ENCODE measurements at regions not wholly inside any gene's neighbourhood (a gene's known extent, or its start where the extent isn't known, plus 50 kb on each side); places are given as distances from the start of the nearest gene placed in this dataset.

DNA sequence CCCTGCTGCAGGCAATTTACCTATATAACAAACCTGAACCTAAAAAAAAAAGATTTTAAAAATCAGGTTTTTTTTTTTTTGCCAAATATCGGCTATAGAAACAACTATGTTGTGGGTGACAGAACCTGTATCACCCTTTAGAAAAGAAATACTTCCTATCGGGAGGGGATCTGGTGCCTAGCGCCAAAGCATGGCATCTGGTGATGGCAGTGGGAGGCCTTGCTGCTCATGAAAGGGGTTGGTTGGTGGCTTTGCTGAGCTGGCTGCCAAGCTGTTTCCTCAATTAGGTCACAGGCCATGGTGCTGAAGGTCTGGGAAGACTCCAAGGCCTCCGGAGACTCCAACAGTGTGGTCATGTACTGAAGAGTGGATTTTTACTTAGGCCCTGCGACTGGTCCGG lies 328.5 kb downstream of the KLF5 start:
- TF ChIP-seq, protein P1, sequence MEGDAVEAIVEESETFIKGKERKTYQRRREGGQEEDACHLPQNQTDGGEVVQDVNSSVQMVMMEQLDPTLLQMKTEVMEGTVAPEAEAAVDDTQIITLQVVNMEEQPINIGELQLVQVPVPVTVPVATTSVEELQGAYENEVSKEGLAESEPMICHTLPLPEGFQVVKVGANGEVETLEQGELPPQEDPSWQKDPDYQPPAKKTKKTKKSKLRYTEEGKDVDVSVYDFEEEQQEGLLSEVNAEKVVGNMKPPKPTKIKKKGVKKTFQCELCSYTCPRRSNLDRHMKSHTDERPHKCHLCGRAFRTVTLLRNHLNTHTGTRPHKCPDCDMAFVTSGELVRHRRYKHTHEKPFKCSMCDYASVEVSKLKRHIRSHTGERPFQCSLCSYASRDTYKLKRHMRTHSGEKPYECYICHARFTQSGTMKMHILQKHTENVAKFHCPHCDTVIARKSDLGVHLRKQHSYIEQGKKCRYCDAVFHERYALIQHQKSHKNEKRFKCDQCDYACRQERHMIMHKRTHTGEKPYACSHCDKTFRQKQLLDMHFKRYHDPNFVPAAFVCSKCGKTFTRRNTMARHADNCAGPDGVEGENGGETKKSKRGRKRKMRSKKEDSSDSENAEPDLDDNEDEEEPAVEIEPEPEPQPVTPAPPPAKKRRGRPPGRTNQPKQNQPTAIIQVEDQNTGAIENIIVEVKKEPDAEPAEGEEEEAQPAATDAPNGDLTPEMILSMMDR (IDR thresholded peaks at IDR 0.05): no peak
- intact Hi-C loops (cut with DNase I): no loop called here
- DNase-seq (ENCODE audit: low spot score in 2 of 2): no peak

DNA sequence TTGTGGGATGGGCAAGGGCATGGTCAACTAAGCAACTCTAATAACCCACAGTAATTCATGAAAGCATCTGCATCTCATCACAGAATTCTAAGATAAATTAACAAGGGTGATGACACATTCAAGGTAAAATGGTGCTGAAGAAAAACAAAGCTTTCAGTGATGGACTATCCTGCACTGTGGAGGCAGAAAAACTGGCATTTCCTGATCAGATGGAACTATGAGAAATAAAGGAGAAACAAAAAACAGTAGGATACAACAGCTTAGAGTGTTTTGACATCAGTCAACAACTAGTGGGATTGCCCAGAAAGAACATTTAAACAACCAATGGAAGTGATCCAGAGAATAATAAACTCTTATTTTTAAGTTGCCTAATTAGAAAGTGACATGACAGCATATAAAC lies 327.0 kb downstream of the KLF5 start:
- H3K4me1 ChIP-seq: no peaks in the 10 kb centered on the region
- H3K27ac ChIP-seq: no peak overlapping the region
- TF ChIP-seq, protein P1 (IDR thresholded peaks at IDR 0.05): no peak
- no peaks in the 10 kb centered on the region for H3K27me3 ChIP-seq
- H3K9me3 ChIP-seq: no peaks in the 10 kb centered on the region
- intact Hi-C loops (cut with DNase I): no loop called here
- H3K4me3 ChIP-seq: no peak overlapping the region
- H3K36me3 ChIP-seq: no peaks in the 10 kb centered on the region
- no peak for DNase-seq (ENCODE audit: low spot score in 2 of 2)

More for the DNA sequence above, 328.5 kb downstream of the KLF5 start:
- Histone ChIP-seq H3K9me3 (no peaks in the 10 kb centered on the region), H3K27me3 (no peaks in the 10 kb centered on the region), H3K4me3 (no peak overlapping the region), H3K27ac (no peak overlapping the region), H3K36me3 (no peaks in the 10 kb centered on the region), H3K4me1 (no peaks in the 10 kb centered on the region)

DNA sequence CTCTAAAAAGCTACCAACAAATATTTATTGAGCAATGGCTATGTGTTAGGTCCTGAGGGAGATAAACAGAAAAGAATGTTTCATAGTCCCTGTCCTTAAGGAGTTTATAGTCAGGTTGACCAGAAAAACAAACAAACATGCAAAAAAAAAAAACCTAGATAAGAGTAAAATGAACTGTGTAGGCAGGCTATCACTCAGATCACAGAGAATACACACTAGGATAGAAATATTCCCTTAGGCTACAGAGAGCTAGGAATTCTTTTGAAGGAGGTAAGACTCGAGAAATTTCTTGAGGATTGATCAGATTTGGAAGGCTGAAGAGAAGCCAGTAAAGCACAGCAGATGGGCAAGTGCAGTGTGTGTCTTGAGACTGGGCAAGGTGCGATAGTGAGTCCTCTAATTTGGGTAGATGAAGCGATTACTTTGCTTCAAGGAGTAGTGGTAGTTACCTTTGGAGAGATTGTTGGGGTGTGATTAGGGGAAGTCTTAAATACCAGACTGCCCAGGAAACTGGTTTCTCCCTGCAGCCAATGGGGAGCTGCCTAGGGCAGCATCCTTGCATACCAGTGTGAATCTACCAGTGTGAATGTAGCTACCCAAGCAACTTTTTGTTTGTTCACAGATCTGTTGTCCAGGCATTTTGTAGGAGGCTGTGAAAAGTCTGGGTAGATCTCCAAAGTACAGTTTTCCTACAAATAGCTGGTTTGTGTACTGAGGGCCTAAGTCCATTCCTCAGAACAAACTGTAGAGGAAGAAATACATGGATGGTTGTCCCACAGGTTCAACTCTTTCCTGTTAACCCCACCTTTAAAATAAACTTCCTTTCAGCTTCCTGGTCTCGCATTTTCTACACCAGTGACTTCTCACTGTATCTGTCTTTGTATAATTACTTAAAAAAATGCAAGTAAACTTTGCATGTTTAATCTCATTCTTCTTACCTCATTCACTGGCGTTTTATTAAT lies 314.1 kb downstream of the KLF5 start:
- intact Hi-C loops (cut with DNase I): no loop called here
- Histone ChIP-seq H3K4me1 (no peaks in the 10 kb centered on the region), H3K27me3 (no peaks in the 10 kb centered on the region), H3K27ac (no peak overlapping the region), H3K9me3 (no peaks in the 10 kb centered on the region), H3K36me3 (no peaks in the 10 kb centered on the region), H3K4me3 (no peak overlapping the region)
- TF ChIP-seq, protein P1 (IDR thresholded peaks at IDR 0.05): no peak
- no peak for DNase-seq (ENCODE audit: low spot score in 2 of 2)

DNA sequence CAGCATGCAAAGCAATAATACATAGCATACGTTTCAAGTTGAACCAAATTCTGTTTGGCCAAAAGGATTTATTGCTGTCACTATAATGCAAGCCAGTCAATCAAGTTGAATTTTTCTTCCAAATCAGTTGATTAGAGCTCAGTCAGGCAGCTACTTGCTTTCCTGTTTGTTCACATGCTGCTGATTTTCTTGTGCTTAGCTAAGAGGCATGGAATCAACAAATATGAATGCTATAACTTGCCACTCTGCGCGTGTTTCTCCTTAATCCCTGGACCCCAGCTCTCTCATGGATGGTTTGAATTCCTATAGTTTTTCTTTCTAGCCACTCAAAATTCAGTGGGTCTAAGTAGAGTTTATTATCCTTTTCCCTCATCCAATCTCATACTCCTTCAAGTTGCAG lies 311.3 kb downstream of the KLF5 start:
- intact Hi-C loops (cut with DNase I): no loop called here
- TF ChIP-seq, protein P1 (IDR thresholded peaks at IDR 0.05): no peak
- no peaks in the 10 kb centered on the region for H3K4me1 ChIP-seq
- H3K9me3 ChIP-seq: no peaks in the 10 kb centered on the region
- no peak overlapping the region for H3K4me3 ChIP-seq
- no peaks in the 10 kb centered on the region for H3K27me3 ChIP-seq
- H3K27ac ChIP-seq: no peak overlapping the region
- no peaks in the 10 kb centered on the region for H3K36me3 ChIP-seq
- no peak for DNase-seq (ENCODE audit: low spot score in 2 of 2)

DNA sequence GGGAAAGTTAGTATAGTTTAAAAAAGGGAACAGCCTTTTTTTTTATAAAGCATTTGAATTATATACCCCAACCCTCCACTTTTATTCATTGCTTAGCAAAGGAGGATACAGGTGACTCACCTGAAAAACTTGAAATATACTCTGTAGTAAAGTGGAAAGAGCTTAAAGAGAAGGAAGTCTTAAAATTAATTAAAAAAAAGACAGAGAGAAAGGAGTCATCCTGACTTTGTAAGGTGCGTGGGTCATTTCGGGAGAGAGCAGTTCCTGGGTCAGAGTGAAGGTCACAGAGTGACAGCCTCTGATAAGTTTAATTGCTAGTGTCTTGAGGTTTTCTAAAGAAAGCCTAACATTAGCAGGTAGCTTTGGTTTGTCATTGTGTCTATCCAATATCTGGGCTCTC lies 310.3 kb downstream of the KLF5 start:
- TF ChIP-seq, protein P1 (IDR thresholded peaks at IDR 0.05): no peak
- no peaks in the 10 kb centered on the region for H3K27me3 ChIP-seq
- DNase-seq (ENCODE audit: low spot score in 2 of 2): no peak
- no peak overlapping the region for H3K27ac ChIP-seq
- H3K4me1 ChIP-seq: no peaks in the 10 kb centered on the region
- no peak overlapping the region for H3K4me3 ChIP-seq
- intact Hi-C loops (cut with DNase I): no loop called here
- no peaks in the 10 kb centered on the region for H3K36me3 ChIP-seq
- no peaks in the 10 kb centered on the region for H3K9me3 ChIP-seq
